ENCODE measurements at regions not wholly inside any gene's neighbourhood (a gene's known extent, or its start where the extent isn't known, plus 50 kb on each side); places are given as distances from the start of the nearest gene placed in this dataset.
A peak's percentile ranks its signal among the peaks of the same experiment; 100 is the strongest.

DNA sequence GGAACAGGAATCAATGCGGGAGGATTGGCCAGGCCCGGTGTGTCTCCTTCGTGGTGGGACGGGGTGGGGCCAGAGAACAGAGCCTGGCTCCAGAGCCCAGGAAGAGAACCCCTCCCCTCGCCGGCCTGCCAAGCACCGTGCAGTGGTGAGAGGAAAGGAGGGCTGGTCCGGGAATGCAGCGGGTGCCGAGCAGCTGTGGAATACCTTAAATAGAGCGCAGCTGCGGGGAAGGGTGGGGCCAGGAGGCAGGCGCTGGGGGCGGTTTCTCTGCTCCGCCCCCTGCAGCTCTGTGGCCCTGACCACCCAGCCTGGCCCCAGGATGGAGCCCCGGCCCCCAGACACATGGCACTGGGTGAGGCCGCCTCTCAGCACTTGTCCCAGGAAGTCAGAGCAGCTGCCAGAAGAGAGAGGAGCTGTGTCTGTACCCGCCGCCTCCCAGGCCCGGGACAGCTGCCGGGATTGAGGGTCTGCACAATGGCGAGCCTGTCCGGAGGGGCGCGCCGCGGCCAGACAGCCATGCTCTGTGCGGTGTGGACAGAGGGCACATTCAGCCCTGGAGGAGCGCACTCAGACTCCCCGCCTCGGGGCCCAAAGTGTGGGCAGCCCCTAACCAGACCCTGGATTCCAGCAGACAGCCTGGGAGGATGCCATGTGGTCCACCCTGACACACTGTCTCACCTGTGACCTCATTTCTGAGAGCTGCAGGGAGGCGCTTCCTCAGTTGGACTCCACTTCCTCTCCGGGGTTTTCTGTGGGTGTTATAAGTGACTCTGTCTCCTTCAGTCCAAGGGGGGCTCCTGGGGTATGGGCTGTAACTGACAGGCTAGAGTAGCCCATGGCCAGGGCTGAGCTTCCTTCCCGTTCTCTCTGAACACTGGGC is 268.8 kb downstream of the SEC14L1 start:
- DNase-seq (ENCODE audit: low read depth in 2 of 3, low spot score in 1 of 3): no peak

DNA sequence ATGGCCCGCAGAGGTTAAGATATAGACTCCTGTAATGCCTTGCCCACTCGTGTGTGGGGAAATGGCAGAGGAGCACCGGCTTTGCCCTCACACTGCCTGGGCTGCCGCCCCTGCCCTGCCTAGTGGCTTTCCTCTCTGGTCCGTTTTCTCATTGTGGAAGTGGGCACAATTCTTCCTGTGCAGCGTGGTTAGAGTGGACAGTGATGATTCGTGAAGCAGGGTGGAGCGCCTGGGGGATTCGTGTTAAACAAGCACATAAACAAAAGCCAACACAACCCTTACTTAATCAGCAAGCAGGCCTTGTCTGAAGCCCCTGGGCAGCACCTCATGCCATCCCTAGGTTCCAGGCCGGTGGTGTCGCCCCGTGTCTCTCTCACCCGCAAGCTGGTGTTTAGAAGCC is 269.7 kb downstream of the SEC14L1 start:
- DNase-seq (ENCODE audit: low read depth in 2 of 3, low spot score in 1 of 3): no peak

DNA sequence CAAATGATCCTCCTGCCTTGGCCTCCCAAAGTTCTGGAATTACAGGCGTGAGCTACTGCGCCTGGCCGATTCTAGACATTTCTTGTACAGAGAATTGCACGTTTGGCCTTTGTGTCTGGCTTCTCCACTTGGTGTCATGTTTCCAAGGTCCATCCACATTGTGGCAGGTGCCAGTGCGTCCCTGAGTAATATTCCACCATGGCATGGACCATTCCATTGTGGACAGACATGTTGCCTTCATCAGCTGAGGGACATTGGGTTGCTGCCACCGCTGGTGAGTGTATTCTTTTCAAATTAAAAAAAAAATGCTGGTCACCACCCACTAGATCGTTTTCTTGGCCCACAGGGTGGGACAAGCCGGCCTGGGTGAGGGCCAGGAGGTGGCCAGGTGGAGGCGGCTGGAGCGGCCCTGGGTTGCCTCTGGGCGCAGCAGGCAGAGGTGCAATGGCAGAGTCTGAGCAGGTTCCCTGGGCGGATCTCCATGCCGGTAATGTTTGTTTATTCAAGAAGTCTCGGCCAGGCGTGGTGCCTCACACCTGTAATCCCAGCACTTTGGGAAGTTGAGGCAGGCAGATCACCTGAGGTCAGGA is 274.1 kb downstream of the SEC14L1 start:
- no peak for DNase-seq (ENCODE audit: low read depth in 2 of 3, low spot score in 1 of 3)

DNA sequence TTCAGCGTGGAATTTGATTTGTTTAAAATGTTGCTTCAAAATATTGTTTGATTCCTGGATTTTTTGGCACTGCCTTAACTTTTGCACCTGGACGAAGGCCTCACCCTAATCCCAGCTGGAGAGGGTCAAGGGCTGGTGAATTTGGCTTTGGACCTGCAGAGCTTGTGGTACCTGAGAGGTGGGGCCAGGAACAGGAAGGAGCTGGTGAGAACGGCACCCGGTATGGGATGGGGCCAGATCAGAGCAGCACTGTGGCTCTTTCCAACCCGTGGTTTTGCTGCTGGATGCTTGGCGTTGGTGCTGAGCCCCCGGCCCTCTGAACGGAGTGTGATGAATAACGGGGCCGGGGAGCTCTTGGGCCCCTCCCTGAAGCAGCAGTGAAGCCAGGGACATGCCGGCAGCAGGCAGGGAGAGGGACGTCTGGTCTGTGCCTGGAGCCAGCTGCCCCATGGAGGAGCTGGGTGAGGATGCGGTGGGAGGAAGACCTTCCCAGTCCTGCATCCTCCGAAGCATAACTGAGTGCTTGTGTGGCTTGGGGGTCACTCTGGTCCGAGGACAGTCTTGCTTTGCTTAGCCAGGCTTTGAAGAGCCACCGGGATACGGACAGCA is 275.4 kb downstream of the SEC14L1 start:
- no peak for DNase-seq (ENCODE audit: low read depth in 2 of 3, low spot score in 1 of 3)

DNA sequence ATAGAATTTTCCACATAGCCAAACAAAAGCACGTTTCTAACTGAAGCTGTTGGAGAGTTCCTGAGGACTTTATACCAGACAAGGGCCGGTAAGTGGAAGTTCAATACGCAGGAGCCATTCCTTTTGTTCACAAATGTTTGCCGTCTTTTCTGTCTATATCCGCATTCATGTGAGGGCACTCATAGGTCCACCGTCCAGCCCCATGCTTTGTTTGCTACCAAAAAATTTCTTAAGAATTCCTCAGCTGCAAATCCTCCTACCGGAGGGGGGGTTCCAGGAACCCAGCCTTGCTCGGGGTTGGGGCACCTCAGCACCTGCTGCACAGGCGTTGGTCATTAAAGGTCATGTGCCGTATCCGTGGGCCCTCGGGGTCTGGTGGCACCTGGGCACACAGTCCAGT is 276.8 kb downstream of the SEC14L1 start:
- DNase-seq (ENCODE audit: low read depth in 2 of 3, low spot score in 1 of 3): no peak

DNA sequence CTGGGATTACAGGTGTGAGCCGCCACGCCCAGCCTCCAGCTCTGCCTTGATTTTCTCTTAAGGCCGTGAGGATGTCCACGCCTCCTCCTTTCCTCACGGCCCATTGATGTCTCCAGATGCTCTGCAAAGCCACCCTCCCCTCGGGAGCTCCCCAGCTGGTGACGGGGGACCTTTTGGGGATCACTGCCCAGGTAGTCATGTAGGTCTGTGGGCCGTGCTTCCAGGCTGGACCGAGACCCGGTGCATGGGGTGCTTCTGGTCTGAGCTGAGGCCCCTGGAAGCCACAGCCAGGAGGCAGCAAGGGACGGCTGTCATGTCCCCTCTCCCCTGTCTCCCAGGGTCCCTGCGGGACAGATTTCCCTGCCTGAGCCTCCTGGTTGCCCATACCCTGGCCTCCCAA is 277.8 kb downstream of the SEC14L1 start:
- no peak for DNase-seq (ENCODE audit: low read depth in 2 of 3, low spot score in 1 of 3)

DNA sequence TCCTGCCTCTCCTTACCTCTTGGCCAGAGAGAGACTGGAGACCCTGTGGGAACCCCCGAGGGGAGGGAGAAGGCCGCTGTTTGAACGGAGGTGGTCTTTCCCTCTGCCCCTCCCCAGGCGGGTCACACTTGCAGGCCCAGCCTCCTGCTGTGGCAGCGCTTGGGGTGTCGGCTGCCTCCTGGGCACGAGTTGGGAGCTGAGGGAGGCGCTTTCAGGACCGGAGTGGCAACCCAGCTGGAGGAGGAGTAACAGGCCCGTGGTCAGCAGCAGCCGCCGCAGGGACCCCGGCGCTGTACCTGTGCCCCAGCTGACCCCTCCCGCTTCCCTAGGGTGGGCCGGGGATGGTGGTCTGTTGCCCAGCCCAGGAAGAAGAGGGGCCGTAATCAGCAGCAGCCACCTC is 278.3 kb downstream of the SEC14L1 start:
- DNase-seq (ENCODE audit: low read depth in 2 of 3, low spot score in 1 of 3): no peak

DNA sequence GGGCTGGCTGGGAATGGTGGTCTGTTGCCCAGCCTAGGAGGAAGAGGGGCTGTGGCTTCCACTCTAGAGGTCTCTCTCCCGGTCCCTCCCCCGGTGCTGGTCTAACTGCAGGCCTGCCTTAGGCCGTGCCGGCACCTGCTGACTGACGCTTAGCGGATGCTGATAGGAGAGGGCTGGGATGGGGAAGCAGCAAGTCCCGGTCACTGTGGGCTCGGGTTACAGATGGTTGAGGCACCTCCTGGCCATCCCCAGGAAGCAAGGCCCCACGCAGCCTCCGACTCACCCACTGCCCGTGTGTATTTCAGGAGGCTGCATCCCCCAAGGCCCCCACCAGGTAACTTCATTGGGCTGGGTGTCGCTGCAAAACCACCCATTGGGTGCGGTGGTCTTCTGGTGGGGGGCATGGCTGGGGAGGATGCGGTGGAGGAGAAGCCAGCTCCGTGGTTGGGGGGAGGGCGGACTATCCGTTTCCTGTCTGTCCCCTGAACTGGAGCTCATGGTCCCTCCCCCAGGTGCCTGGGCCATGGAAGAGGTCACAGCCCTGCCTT is 278.9 kb downstream of the SEC14L1 start:
- DNase-seq (ENCODE audit: low read depth in 2 of 3, low spot score in 1 of 3): no peak

DNA sequence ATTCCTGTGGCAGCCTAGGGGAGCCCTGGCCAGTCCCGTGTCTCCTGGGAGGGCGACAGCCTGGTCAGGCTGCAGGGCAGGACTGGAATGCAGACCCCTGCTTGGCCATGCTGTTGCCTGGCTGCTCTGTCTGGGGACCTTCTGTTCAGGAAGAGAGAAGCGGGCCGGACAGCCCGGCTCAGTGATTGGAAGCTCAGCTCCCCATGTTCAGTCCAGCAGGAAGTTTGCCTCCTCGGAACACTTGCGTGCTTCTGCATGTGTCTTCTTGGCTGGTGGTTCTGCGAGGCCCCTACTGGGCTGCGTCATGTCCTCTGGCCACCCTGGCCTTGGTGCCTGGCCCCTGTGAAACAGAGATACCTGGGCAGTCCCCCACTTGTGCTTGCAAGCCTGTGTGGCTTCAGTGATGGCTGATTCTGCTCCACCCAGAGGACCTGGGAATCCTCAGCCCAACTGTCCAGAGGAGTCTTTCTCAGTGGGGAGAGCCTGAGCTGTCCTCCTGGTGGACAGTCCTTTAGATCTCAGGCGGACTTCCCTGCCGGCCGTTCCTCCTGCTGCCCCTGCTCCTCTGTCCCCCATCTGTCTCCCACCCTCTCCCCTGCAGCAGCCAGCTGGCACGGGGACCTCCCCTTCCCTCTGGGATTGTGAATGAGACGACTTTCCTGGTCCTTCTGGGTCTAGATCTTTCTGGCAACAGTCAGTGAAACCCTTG is 279.5 kb downstream of the SEC14L1 start:
- no peak for DNase-seq (ENCODE audit: low read depth in 2 of 3, low spot score in 1 of 3)

DNA sequence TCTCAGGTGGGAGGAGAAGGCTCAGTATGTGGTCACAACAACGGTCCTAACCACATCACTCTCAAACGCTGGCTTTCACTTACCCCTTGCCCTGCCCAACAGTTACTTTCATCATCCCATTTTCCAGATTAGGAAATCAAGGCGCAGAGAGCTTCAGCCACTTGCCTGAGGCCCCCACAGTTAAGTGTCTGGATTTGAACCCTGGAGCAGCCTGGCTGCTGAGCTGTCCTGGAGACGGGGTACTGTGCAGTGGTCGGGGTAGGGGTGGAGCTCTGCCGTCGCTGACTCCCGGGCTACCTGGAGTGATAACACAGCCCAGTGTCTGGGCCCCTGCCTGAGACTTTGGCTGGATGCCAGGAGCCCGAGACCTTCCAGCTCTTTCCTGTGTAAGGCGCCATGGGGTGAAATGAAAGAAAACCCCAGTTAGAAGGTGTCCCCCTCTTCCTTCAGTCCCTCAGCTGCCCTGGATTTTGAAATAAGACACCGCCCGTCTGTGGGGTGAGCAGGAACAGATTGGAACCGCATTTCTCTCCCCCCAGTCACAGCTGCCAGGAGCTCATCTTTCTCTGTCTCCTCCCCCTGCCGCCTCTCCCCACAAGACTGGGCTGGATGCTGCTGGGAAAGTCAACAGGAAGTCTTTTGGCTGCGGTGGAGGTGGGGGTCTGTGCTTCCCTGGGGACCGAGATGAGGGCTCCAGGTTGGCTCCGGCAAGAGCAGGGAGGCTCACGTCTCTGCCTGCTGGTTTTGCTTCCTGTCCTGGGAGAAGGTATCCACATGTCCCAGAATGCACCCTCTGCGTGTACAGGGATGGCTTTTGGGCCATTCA is 280.2 kb downstream of the SEC14L1 start:
- no peak for DNase-seq (ENCODE audit: low read depth in 2 of 3, low spot score in 1 of 3)

DNA sequence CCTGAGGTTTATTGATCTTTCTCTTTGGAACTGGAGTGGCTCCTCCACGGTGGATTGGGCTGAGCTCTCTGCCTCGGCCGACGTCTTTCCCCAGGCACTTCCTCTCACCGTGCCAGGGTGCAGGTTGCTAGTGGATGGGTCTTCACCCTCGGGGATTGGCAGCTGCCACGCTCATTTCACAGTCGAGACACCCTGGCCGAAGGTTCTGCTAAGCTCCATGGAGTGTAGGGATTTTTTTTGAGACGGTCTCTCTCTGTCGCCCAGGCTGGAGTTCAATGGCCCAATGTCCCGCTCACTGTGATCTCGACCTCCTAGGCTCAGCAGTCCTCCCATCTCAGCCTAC is 280.8 kb downstream of the SEC14L1 start:
- no peak for DNase-seq (ENCODE audit: low read depth in 2 of 3, low spot score in 1 of 3)

DNA sequence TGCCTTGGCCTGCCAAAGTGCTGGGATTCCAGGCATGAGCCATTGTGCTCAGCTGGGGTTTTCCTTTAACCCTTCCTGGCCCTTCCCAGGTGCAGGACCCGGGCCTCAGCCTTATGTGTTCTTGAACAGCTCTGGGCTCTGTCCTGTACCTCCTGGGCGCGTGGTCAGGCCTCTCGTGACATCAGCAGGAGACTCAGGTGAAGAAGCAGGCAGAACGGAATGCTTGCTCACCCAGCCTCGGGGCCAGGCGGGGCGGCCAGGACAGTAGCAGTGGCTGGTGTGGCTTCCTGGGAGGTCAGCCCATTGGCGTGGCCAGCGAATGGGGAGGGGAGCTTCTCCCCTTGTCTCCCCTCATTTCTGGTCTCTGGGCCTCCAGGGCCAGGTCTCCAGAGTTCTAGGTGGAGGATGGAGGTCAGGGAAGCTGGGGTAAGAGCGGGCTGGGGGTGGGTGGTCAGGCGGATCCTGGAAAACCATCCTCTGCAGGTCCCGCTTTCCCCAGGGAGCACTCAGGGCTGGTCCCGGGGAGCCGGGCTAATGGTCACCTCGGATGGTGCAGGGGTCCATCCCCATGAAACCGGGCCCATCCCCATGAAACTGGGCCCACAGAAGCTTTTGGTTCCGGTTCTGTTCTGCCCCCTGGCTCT is 281.5 kb downstream of the SEC14L1 start:
- DNase-seq (ENCODE audit: low read depth in 2 of 3, low spot score in 1 of 3): no peak

DNA sequence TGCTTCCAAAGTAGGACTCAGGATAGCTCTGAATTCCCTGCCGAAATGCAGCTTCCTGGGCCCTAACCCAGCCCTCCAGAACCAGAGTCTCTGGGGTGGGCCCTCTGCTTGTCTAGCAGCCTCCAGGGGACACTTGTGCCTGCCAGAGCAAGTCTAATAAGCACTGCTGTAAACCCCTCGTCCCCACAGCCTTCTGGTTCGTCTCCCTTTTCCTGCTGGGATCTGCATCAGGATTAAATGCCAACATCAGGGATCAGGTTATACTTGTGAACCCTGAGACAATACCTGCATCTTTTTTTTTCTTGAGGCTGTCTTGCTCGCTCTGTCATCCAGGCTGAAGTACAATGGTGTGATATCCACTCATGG is 282.0 kb downstream of the SEC14L1 start:
- no peak for DNase-seq (ENCODE audit: low read depth in 2 of 3, low spot score in 1 of 3)

DNA sequence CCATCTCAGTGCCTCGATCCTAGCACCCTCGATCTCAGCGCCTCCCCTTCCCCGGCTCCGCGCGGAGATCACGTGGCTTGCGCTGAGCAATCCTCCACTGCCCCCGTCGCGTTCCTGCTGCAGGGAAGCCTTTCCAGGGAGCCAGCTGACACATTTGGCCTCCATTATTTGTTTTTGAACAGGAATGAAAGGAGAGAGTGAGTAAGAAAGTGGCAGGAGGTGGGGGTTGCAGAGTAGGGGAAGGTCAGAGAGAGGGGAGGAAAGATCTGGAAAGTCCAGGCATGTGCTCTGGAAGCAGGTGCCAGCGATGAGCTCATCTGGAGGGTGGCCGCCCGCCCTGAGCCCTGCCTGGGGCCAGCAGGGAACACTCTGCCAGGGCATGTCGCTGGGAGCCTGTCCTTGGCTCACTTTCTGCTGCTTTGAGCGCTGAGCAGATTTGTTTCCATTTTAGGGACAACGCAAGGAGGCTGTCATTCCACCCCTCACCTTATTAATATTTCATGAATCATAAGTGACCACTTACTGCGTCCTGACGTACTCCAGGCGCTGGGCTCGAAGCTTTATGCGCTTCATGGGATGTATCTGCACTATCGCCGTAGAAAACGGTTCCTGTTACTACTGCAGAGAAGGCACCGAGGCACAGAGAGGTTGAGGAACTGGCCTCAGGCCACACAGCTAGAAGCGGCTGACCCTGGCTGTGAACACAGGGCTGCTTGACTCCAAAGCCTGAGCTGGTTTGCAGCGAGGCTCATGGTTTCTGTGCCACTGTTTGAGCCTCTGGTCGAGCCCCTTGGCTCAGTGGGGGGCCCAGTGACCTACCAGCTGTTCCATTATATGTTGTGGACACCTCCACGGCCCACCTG is 283.1 kb downstream of the SEC14L1 start:
- DNase-seq (ENCODE audit: low read depth in 2 of 3, low spot score in 1 of 3): no peak

DNA sequence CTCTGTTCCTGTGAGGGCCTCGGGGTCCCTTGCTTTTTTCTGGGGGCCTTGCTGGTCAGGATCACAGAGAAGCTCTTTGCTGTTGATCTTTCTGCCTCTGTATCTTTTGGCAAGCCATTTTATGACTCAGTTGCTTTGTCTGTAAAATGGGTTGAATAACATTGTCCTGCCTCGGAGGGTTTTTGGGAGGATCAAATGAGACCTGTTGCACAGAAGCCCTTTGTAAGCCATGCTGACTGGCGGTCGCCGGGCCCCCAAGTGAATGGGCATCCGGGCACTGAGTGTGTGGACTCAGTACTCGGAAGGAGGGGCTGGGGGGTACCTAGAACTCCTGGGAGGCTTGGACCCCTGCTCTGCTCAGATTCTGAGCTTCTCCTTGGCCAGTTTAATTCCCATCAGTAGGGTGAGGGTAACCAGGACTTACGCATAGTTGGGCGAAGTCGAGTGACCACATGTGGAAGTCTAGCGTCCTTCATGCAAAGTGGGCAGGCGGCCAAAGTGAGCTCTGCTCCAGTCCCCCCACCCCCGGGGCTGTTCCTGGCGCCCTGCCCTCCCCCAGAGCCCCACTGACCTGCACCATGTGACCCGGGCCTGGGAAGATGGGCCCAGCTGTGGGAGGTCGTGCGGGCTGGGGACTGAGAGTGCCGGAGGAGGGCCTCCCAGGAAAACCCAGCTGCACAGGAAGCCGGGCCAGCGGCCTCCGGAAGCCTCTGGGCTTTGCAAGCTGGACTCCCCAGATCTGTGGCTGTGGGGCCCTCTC is 284.0 kb downstream of the SEC14L1 start:
- DNase-seq (ENCODE audit: low read depth in 2 of 3, low spot score in 1 of 3): no peak

DNA sequence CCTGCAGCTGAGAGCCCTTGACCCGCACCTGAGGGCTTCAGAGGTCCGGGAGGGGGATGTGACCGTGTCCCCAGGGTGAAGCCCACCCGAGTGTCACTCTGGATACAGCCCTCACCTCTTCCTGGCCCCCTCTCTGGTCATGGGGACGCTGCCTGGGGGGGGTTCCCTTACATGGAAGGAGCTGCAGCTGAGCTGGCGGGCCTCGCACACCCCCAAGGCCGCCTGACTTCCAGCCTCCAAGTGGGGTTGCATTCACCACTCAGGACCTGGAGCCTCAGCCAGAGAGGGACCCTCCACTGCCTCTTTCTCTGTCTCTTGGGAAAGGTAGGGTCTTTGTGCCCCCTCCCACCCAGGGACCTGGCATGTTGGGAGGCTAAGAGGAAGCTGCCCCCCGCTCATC is 284.6 kb downstream of the SEC14L1 start:
- DNase-seq (ENCODE audit: low read depth in 2 of 3, low spot score in 1 of 3): no peak

DNA sequence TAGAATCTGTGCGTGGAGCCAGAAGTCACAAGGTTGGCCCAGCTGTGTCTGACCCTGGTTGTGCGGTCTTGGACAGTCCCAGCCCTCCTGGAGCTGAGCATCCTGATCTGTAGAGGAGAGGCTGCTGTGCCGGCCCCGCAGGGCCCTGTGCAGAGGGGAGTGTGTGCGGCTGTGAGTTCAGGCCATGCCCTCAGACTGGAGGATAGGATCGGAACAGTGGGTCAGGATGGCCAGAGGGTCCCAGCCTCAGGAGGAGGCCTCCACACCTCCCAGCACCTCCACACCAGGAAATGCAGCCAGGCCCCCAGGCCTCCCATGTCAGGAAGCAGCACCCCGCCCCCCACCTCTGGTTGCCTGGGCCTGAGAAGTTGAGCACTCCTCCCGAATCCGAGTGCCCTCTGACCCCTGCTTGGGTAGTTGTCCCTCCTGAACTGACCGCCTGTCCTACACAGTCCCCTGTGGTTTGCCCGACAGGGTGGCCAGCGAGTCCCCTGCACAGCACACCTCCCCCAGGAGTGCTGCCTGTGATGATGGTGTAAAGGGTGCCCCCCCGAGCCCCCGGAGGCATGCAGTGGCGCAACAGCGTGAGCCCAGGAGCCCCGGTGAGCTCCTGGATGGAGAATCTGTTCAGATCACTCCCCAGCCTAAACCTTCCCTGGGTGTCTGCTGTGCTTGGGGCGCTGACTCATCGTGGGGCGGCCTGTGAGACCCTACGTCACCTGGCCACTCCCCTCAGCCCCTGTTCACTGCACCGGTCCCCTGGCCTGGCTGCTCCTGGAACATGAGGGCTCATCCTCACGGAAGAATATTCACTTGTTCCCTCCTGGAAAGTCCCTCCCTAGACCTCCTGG is 285.2 kb downstream of the SEC14L1 start:
- peak in 1 of 3 donors; percentile 64 for DNase-seq (ENCODE audit: low read depth in 2 of 3, low spot score in 1 of 3)
